Astrocyte (in vitro differentiated cells and primary cell): ENCODE measurements at regions not wholly inside any gene's neighbourhood (a gene's known extent, or its start where the extent isn't known, plus 50 kb on each side); places are given as distances from the start of the nearest gene placed in this dataset.

ENCODE experiments used
- CTCF ChIP-seq: IDR thresholded peaks from 2 replicates; pipeline ENCODE4 v1.5.1; 2011; ENCODE audit warnings: low read depth, mild to moderate bottlenecking, inconsistent platforms, low read length, moderate library complexity; ENCODE audit not compliant: insufficient read depth
- EZH2 ChIP-seq: IDR thresholded peaks from 2 replicates; pipeline ENCODE4 v1.6.1; 2012; ENCODE audit warnings: mild to moderate bottlenecking, low read length, inconsistent platforms; ENCODE audit not compliant: insufficient read depth

- no peak for TF ChIP-seq CTCF
- no peak for TF ChIP-seq EZH2
These were observed 132.4 kb downstream of the MAP3K21 start for GRCh38 chr1:233459968-233460367.
